ENCODE measurements at regions not wholly inside any gene's neighbourhood (a gene's known extent, or its start where the extent isn't known, plus 50 kb on each side); places are given as distances from the start of the nearest gene placed in this dataset.

- no peak for DNase-seq
These were observed 121.0 kb upstream of the TWIST2 start for GRCh38 chr2:238726670-238727584.

- no peak for DNase-seq
These were observed 120.1 kb upstream of the TWIST2 start for GRCh38 chr2:238727585-238728329.

- DNase-seq: no peak
These were observed 119.3 kb upstream of the TWIST2 start for GRCh38 chr2:238728330-238729260.

GRCh38 chr2:238729261-238729935 is 118.5 kb upstream of the TWIST2 start:
- no peak for DNase-seq

GRCh38 chr2:238730001-238730669 is 117.8 kb upstream of the TWIST2 start:
- no peak for DNase-seq

- no peak for DNase-seq
These were observed 117.0 kb upstream of the TWIST2 start for GRCh38 chr2:238730881-238731280.

GRCh38 chr2:238731961-238732360 is 115.9 kb upstream of the TWIST2 start:
- no peak for DNase-seq

GRCh38 chr2:238738917-238739316 is 109.0 kb upstream of the TWIST2 start:
- DNase-seq: no peak

GRCh38 chr2:238739668-238740067 is 108.2 kb upstream of the TWIST2 start:
- no peak for DNase-seq

GRCh38 chr2:238741277-238741676 is 106.6 kb upstream of the TWIST2 start:
- no peak for DNase-seq

- DNase-seq: no peak
These were observed 105.8 kb upstream of the TWIST2 start for GRCh38 chr2:238742066-238742465.

GRCh38 chr2:238742664-238743063 is 105.2 kb upstream of the TWIST2 start:
- DNase-seq: no peak

- no peak for DNase-seq
These were observed 104.4 kb upstream of the TWIST2 start for GRCh38 chr2:238743243-238744065.

- no peak for DNase-seq
These were observed 102.9 kb upstream of the TWIST2 start for GRCh38 chr2:238744951-238745350.

GRCh38 chr2:238745997-238746396 is 101.9 kb upstream of the TWIST2 start:
- DNase-seq: no peak

- DNase-seq: no peak
These were observed 100.8 kb upstream of the TWIST2 start for GRCh38 chr2:238747114-238747513.

- no peak for DNase-seq
These were observed 100.3 kb upstream of the TWIST2 start for GRCh38 chr2:238747557-238747956.

- DNase-seq: no peak
These were observed 97.5 kb upstream of the TWIST2 start for GRCh38 chr2:238750212-238750904.

GRCh38 chr2:238754259-238754658 is 93.6 kb upstream of the TWIST2 start:
- no peak for DNase-seq

- DNase-seq: no peak
These were observed 86.0 kb upstream of the TWIST2 start for GRCh38 chr2:238761868-238762267.
